ENCODE measurements at regions not wholly inside any gene's neighbourhood (a gene's known extent, or its start where the extent isn't known, plus 50 kb on each side); places are given as distances from the start of the nearest gene placed in this dataset.
A peak's percentile ranks its signal among the peaks of the same experiment; 100 is the strongest.

DNA sequence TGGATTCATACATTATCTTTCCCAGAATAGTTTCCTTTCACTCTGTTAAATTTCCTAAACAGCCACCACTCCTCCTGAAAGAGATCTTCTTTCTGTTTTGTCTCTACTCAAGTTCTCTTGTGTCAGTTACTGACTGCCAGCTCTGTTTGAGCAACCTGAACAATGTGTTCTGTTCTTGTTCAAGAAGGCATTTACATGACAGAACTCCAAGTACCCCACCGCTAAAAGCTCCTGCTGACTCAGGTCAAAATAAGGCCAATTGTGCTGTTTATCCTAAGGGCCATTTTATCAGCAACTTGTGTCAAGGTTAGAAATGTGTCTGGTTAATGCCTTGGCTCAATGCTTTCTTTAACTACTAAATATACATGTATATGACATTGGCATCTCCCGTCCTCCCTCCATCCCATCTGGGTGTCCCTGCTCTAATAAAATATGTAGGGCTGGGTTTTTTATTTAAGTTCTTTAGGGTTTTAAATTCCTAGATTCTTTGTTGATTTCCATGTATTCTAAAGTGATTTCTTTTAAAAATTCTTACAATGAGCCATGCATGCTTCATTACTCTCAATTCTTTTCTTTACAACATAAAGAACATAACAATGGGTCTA is 144.3 kb upstream of the PAQR3 start:
- DNase-seq (ENCODE audit: low spot score), result peak; percentile 75

DNA sequence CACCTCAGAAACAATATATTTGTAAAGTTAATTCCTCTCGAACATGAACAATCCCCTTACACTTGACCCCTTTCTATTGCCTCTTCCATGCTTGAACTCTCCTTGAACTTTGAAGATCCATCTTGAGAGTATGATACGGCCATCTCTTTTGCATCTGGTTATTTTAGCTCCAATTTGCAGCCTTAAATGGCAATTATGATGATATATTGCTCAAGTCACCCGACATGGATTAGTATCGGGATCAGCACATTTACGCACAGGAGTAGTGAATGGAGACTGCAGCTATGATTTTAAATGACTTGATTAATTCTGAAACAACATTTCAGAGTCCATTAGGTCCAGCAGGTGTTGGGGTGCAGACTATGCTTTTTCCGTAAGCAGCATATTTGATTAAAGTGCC is 143.8 kb upstream of the PAQR3 start:
- no peak for DNase-seq (ENCODE audit: low spot score)

DNA sequence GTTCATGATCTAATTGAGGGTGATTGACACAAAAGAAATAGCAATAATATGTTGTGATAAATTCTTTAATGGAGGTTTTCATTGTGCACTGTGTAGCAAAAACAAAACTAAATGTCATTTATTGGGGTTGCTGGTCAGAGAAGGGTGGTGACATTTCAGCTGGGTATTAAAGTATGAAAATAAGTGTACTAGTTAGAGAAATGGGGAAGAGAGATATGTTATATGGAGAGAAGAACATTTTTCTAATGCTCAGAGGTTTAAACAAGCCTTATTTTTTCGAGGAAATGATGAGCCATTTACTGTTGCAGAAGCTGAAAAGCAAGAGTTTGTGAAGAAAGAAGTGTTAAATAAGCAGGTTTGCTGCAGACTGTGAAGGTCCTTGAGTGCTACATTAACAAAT is 142.7 kb upstream of the PAQR3 start:
- DNase-seq (ENCODE audit: low spot score), result no peak

DNA sequence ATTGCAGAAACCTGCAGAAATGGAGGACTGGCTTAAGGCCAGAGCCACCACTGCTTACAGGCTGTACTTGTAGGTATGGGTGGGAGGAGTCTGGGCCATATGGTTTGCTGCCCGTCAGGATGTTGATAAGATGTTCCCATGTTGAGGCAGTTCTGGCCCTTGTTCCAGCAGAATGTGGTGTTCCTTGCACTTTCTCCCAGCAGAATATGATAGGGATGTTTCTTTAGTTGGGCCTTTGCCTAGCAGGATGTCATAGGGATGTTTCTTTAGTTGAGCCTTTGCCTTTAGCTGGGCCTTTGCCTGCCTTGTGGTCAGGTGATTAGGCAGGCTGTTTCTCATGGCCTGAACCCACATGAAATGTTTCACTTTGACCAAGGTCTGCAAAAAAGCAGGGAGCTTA is 139.1 kb upstream of the PAQR3 start:
- no peak for DNase-seq (ENCODE audit: low spot score)

- no peak for DNase-seq (ENCODE audit: low spot score)
Observed at GRCh38 chr4:79074040-79074439, 134.8 kb upstream of the PAQR3 start.

DNA sequence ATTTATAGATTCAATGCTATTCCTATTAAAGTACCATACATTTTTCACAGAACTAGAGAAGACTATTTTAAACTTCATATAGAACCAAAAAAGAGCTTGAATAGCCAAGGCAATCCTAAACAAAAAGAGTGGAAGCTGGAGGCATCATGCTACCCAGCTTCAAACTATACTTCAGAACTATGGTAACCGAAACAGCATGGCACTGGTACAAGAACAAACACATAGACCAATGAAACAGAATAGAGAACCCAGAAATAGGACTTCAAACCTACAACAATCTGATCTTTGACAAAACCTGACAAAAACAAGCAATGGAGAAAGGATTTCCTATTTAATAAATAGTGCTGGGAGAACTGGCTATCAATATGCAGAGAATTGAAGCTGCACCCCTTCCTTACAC is 134.2 kb upstream of the PAQR3 start:
- DNase-seq (ENCODE audit: low spot score), result no peak

DNA sequence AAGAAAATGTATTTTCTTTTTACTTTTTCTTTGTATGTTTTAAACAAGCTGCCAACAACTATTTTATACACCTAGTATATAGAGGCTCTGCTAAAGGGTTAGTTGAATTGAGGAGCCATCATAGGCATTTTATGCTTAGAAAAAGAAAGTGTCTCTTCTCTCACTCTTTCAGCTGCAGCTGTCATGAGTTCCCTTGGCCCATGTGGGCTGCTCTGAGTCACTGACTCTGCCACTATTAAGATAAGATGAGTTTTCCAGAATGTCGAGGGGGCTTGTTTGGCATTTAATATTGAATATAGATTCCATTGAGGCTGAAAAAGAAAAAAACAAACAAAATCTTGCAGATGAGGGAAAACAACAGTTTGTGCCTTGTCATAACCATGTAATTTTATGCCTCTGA is 126.0 kb upstream of the PAQR3 start:
- no peak for DNase-seq (ENCODE audit: low spot score)

DNA sequence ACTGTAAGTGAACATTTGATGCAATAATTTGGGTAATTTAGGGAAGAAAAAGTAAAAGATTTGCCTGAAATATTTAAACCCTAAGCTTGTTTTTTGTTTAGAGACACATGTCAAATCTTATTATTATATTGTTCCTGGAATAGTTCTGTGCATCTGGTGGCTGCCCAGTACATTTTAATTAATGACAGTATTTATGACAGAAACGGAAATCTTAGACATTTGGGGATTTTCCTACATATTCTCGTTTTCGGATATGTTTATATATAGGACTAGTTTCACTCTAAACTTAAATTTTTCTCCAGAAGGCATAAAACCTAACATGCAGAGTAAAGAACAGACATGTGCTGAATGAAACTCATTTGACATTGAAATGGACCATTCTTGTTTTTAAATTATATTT is 125.6 kb upstream of the PAQR3 start:
- DNase-seq (ENCODE audit: low spot score), result no peak

- no peak for DNase-seq (ENCODE audit: low spot score)
Observed at GRCh38 chr4:79059631-79060399, 120.6 kb upstream of the PAQR3 start.

- no peak for DNase-seq (ENCODE audit: low spot score)
Observed at GRCh38 chr4:79057772-79058171, 118.5 kb upstream of the PAQR3 start.

DNA sequence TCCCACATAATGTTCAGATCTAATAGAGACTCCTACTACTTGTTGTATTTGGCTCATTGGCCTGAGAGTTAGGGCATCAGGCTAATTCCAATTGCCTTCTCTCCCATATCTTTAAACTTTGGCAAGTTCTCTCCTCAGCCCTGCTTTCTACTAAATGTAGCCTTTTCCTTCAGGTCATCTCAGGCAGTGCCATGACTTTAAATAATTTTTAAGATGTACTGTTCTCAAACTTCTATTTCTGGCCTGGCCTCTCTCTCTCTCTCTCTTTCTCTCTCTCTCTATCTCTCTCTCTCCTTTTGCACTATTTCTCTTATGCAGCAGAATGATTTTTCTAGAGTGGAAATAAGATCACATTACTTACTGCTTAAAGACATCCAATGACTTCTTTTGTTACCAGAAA is 114.5 kb upstream of the PAQR3 start:
- no peak for DNase-seq (ENCODE audit: low spot score)

- DNase-seq (ENCODE audit: low spot score), result no peak
Observed at GRCh38 chr4:79050541-79050880, 111.3 kb upstream of the PAQR3 start.

DNA sequence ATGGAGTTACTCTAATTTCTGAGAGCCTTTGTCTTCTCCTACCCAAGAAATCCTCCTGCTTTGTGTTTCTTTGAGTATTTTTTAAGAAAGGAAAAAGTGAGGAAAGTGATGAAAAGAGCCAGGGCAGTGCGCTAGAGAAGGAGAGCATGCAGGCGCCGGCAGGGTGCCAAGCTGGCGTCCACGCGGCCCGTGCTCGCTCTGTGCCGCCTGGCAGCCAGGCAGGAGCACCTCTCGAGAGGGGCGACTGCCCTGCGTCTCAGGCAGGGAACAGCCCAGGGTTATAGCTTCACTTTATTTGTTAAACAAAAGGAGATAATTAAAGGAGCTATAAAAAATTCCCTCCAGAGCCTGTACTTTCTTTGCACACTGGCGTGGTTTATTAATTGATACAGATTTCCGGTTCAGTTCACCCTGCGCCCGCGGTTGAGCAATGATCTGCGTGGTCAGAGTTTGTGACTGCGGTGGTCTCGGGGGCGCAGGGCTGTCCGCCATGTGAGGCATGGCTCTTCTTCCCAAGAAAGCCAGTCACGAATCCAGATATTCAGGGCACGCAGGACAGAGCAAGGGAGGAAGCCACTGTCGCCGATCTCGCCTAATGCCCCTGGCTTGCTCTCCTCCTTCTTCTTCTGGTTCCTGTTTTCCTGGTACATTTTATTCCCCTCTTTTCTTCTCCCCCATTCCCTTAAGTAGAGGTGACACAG is 110.8 kb upstream of the PAQR3 start:
- no peak for DNase-seq (ENCODE audit: low spot score)

- no peak for DNase-seq (ENCODE audit: low spot score)
Observed at GRCh38 chr4:79048878-79049277, 109.6 kb upstream of the PAQR3 start.

- no peak for DNase-seq (ENCODE audit: low spot score)
Observed at GRCh38 chr4:79047316-79047715, 108.1 kb upstream of the PAQR3 start.

- no peak for DNase-seq (ENCODE audit: low spot score)
Observed at GRCh38 chr4:79046016-79046592, 106.9 kb upstream of the PAQR3 start.

- DNase-seq (ENCODE audit: low spot score), result no peak
Observed at GRCh38 chr4:79044141-79044659, 105.0 kb upstream of the PAQR3 start.

DNA sequence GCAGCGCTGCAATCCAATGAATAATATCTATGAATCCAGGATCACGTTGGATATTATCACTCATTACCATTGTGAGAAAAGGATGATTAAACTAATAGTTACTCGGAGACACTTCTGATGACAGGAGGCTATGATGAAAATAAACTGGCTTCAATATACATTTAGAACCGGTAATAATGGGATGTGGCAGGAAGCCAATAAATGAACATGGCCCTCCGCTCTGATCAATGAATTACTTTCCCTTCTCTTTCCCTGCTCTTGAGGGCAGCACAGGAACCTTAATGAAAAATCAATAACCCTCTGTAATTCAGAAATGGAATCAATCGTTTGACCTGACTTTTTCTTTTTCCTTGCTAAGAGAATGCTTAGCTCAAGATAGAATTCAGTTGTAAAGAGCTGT is 103.9 kb upstream of the PAQR3 start:
- DNase-seq (ENCODE audit: low spot score), result no peak

GRCh38 chr4:79042079-79042674 is 102.9 kb upstream of the PAQR3 start:
- peak; percentile 19 for DNase-seq (ENCODE audit: low spot score)

DNA sequence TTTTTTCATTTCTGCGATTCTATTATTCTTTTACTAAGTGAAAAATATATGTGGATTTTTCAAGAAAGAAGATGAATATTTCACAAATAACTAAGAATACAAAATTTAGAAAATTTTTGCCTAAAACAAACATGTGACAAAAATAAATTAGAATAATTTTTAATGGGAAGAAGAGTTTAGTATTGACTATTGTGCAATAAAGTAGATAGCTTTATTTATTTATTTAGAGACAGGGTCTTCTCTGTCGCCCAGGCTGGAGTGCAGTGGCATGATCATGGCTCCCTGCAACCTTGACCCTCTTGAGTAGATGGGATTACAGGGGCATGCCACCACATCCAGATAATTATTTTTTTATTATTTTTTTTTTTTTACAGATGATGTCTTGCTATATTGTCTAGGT is 95.3 kb upstream of the PAQR3 start:
- DNase-seq (ENCODE audit: low spot score), result no peak

DNA sequence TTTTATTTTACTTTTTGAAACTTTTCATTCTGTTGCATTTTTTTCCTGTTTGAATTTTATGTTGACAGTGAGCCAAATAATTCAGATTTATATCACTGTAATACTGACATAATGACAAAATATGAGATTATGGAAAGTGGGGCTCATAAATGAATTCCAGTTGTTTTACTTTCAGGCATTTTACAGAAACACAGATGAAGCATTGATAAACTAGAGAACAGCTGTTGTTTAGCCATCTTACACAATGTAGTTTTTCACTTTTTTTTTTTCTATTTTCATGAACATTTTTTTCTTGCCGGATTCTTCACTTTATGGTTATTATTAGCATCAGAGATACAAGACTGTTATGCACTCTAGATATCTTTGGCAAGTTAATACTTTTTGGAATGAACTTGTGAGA is 91.7 kb upstream of the PAQR3 start:
- DNase-seq (ENCODE audit: low spot score), result no peak

DNA sequence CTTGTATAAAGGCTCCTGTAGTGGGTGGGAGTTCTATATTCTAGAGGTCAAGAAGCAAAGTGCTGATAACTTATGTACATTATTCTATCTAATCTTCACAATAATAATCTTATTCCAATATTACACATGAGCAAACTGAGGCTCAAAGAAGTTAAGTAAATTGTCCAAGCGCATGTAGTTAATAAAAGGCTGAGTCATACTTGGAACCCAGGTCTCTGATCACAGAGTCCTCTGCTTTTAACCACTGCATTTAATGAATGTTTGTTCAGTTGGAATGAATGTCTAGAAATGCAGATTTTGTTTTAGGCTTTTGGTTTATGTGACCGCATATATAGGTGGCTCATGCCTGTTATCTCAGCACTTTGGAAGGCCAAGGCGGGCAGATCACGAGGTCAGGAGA is 88.4 kb upstream of the PAQR3 start:
- no peak for DNase-seq (ENCODE audit: low spot score)

All from umbilical cord (tissue), 1 donor.